HG02759 (cell line): ENCODE measurements at regions not wholly inside any gene's neighbourhood (a gene's known extent, or its start where the extent isn't known, plus 50 kb on each side); places are given as distances from the start of the nearest gene placed in this dataset.

ENCODE experiments used
- ATAC-seq: cut with Tn5 transposase; IDR thresholded peaks from one replicate; pipeline ENCODE4 v1.9.1; 2021; ENCODE audit warnings: mild to moderate bottlenecking, moderate library complexity; ENCODE audit not compliant: unreplicated experiment

DNA sequence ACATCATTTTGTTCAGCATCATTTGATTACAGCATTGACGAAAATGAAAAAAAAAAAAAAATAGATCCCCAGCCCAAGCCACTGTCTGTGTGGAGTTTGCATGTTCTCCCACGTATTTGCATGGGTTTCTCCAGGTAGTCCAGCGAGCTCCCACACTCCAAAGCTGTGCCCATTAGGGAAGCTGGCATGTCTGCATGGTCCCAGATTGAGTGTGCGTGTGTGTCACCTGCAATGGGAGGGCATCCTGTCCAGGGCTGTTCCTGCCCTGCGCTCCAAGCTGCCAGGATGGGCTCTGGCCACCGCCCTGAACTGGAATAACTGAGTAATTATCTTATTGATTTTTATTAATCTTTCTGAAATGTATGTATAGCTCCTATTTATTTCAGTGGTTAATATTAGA, 88.6 kb downstream of the KLF12 start:
- ATAC-seq: no peak

DNA sequence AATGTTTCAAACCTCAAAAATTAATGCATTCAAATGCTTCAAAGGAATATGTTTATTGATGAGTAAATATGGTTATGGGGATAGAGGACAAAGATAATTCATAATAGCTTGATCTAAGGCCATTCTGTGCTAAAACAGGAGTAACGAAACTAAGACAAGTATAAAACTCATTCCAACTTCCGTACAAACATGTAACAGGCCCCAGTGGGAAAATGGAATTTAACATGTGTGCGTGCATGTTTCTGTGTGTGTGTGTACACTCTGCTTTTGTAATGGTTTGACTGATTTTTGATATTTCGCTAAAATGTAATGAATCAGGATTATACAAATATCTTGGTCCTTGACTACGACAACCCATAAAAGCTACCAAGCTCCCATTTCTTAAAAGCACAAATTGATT, 91.0 kb downstream of the KLF12 start:
- no peak for ATAC-seq

DNA sequence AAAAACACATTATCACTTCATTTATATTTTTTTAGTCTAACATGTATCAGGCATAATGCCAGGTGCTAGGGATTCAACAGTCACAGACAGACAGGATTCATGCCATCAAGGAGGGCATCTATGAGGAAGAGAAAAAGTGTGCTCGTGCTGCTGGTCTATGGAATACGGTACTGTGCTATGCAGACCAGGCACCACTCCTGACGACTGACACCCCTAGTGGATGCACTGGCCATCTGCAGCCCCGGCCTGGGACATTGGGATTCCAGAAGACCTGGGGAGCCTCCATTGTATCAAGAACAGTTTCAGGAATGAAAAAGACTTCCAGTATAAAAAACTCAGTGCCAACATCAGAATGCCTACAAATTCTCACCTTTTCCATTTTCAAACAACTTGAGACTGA, 94.0 kb downstream of the KLF12 start:
- peak; percentile 86 for ATAC-seq

DNA sequence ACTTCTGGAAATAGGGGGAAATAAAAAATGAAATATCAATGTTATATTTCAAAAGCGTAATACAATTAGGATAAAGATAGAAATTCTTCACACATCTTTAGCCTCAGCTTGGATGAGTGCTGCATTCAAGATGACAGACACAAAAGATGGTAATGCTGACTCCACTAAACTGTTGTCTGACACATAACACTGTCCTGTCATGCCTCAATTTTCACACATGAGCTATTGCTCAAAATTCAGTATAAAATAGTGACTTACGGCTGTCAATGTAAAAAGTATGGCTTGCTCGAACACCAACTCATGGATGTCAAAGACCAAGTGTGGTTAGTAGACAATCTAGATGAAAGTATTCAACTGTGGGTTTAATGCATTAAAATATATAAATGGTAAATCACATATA, 94.5 kb downstream of the KLF12 start:
- ATAC-seq: no peak

DNA sequence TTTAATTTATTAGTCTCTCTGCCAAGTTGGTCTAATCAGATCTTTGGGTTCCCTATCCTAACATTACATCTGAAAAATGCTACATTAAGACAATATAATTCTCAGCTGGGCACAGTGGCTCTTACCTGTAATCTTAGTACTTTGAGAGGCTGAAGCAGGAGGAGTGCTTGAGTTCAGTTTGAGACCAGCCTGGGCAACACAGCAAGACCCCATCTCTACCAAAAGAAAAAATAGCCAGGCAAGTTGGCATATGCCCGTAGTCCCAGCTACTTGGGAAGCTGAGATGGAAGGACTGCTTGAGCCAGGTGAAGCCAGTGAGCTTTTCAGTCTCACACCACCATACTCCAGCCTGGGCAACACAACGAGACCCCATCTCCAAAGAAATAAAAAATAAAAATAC, 95.0 kb downstream of the KLF12 start:
- ATAC-seq: no peak

DNA sequence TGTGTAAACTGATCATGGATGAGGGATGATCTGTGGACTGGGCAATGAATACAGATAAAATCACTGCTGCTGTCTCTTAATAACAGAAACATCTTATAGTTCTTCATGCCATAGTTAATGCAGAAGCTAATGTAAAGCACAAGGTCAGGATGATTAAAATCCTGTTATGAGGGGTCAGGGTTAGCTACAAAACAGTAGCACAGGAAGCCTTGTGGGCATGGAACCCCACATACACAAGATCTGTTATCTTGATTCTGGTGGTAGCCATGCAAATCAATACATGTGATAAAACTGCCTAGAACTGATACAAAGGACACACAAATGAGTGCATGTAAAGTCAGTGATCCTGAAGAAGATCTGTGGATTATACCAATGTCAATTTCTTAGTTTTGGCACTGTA, 96.4 kb downstream of the KLF12 start:
- ATAC-seq: peak; percentile 40

DNA sequence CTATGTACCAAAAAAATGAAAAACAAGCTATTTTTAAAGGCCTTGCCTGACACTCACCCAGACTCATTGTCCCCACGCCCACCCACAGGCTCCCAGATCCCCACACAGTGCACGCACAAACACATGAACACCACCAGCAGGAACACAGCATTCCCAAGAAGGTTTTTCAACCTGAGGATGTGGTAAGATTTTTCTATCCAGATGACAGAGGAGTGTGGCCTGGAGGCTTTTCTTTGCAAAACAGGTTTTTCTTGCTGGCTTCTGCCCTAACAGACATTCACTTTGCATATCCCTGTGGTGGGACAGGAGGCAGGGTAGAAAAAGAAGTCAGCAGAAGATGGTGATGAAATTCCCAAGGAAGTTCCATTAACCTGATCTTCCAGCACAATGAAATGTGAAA, 97.8 kb downstream of the KLF12 start:
- no peak for ATAC-seq

DNA sequence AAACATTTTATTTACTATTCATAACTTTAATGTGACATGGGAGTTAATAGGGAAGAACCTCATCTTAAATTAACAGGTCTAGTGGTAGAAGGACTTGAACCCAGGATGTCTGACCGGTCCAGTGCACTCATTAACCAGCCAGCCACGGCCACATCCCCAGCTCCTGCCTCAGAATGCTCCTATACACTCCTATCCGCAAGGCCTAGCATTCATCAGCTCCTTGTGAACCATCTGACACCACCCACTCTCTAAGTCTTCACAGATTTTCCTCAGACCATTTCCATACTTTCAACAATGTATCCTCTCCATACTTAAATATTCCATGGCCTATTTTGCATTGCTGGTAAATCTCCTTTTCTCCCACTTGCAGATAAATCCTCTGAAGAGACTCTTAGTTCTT, 98.3 kb downstream of the KLF12 start:
- no peak for ATAC-seq

DNA sequence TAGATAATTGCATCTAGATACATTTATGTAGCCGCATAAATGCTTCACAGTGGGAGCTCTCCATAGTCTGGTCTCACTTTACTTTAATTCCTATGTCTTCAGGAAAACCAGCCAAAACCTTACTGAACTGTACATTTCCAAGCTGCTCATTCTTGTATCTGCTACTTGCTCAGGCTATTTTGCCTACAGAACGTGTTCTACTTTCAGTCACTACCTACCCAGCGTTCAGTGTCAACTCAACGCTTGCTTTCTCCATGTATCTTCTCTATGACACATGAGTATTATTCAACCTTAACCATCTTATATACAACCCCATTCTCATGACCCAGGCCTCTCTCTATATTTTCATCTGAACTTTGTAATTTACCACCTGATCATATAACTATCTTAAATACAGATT, 101.9 kb downstream of the KLF12 start:
- ATAC-seq: no peak

DNA sequence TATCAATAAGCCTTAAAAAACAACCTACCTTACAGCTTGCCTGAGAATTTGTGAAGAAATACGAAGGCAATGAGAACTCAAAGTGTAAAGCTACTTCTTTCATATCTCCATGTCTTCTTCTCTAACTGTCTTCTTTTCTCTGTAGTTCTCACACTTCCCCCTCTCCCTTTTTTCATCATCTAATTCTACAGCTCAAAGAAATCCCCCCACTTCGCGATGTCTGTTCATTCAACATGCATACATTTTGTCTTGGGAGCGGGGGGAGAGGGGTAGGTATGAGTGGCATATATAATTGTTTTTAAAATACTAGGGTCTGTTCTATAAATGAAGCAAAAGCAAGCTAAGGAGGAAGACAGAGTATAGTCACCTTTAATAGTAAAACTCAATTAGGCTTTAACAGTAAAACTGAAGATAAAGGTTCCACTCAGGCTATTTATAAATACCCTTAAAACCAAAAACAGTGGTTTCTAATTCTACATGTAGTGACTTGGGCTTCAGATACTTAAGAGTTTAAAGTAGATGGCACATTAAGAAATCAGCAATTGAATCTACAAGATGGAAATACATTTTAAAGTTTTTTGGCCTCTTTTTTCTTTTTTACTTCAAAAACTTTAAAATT, 106.9 kb downstream of the KLF12 start:
- ATAC-seq: peak; percentile 40

DNA sequence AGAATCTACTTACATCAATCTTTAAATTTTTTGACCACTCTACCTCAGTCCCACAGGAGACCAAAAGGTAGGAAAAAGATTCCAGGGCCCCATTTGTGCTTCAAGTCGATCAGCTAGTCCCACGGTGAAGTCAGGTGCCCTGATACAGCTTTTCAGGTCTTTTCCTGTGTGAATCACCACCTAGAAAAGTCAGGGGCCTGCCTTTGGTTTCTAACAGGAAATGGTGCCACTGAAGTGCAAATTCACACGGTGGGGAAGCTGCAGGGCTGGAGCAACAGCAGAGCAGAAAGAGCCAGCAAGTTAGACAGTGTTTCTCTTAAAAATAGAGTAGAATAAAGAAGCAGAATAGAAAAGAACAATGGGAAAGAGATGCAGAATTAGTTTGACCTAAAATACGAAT, 107.5 kb downstream of the KLF12 start:
- peak; percentile 93 for ATAC-seq

DNA sequence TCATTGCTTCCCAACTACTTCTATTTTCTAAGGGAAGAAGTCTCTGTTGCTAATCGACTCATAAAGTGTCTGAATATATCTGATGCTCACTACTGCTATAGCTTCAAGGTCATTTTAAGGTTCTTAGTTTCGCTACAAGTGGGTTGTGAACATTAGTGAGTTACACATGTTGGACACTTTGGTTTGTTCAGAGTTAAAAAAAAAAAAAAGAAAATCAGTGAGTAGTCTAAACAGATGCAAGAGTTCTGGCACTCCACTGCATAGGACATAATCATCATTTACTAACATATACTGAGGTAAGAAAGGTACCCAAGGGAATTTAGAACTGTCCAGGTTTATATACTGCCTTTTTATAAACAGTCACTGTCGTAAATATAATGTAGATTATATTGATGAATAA, 108.8 kb downstream of the KLF12 start:
- ATAC-seq: no peak

DNA sequence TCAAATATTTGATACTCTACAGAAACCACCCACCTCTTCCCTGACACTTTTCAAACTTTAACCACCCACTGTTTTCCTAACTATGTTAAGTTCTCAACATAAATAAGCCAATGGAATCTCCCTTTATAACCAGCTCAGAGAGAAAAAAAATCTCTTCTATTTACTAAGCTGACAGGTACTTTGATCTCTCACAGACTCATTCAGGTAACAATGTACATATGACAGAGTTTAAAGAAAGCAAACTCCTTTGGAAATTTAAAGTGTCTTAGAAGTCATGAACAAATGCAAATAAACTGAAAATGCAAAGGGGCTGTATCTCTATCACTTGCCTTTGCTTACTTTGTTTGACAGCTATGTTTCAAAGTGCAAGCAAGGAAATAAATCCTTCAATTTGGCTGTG, 109.3 kb downstream of the KLF12 start:
- ATAC-seq: no peak

DNA sequence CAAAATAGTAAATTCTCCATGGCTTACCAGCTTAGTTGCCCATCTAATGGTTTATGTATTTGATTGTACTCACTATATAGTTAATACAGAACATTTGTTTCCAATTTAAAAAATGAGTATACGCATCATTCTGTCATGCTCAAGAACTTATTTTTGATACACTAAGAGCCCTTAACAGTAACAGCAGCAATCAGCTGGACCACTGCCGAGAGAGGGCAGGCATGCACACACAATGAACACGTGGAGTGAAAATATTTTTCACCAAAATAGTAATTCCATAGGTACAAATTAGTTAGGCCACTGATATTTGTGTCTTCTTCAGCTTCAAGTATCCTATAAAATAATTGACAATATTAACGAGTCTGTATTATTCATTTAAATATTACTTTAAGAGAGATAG, 109.9 kb downstream of the KLF12 start:
- ATAC-seq: no peak

DNA sequence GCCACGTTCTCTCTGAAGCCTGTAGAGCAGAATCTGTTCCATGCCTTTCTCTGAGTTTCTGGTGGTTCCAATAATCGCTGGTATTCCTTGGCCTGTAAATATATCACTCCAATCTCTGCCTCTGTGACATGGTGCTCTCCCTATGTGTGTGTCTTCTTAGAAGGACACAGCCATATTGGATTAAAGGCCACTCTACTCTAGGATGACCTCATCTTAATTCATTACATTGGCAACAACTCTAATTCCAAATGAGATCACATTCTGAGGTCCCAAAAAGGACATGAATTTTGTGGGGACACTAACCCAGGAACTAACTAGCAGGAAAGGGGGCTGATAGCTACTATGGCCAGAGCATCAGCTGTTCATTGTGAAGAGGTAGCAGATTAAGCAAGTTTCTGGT, 110.7 kb downstream of the KLF12 start:
- no peak for ATAC-seq

DNA sequence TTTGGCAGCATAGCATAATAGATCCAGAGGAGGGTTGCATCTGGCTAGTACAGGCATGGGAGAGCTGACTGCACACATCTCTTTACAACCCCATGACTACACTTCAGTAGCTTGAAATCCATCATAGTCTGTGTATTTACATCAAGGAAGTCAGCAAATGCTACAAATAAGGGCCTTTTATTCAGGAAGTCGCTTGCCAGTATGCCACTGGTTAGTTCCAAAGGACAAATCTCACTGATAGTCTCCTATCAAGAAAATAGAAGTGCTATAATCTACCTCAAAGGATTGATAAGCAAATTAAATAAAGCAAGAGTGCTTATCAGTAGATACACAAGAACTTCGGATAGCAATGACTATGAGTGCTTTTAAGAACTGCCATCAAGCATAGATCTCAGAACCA, 112.7 kb downstream of the KLF12 start:
- ATAC-seq: no peak

DNA sequence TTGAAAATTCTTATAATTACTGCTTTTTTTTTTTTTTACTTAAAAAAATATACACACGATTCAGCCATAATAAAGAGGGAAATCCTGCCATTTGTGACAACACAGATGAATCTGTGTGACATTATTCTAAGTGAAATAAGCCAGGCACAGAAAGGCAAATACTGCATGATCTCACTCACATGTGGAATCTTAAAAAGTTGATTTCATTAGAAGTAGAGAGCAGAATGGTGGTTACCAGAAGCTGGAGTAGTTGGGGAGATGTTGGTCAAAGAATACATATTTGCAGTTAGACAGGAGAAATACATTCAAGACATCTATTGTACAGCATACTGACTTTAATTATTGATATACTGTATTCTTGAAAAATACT, 116.2 kb downstream of the KLF12 start:
- no peak for ATAC-seq

DNA sequence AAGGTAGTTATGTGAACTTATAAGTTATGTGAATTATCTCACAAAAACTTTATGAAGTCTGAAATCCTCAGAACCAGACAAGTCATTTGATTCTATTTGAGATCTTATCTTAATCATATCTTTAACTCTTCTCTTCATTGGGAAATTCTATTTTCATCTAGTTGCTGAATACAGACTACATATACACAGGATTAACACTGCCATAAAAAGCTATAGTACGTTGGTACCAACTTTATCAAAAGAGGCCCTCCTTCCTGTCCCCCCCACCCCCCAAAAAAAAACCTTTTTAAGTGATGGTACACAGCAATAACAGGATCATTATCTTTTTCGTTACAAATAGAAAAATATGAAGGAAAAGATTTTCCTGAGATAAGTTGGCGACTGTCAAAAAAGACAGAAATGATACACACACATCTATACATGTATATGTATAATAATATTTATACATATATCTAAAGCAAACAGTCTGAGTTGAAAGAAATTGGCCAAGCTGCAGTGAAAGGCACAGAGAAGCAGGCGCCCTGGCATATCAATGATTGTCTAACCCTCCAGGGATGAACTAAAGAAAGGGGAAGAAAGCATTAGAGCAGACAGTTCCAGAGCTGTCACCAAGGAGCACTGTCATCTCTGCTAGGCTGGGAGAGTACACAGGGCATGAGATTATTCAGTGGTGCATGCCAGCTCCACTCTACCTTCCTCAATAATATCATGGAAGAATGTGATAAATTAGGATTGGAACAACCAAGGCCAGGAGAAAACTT, 116.7 kb downstream of the KLF12 start:
- peak; percentile 86 for ATAC-seq

DNA sequence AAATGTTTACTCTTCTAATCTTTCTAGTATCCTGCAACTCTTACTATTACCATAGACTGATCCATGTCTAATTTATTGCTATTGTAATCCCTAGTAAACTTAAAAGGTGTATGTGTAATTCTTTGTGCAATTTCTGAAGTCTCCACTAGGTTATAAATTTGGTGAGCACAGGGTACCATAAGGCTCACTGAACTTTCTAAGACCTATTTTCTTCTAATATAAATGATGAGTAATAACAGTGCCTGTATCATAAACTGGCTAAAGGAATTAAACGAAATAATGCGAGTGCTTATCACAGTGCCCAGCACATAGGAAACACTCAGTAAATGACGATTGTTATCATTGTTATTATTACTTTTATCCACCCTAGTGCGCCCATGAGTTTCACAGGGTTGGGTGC, 119.1 kb downstream of the KLF12 start:
- no peak for ATAC-seq

DNA sequence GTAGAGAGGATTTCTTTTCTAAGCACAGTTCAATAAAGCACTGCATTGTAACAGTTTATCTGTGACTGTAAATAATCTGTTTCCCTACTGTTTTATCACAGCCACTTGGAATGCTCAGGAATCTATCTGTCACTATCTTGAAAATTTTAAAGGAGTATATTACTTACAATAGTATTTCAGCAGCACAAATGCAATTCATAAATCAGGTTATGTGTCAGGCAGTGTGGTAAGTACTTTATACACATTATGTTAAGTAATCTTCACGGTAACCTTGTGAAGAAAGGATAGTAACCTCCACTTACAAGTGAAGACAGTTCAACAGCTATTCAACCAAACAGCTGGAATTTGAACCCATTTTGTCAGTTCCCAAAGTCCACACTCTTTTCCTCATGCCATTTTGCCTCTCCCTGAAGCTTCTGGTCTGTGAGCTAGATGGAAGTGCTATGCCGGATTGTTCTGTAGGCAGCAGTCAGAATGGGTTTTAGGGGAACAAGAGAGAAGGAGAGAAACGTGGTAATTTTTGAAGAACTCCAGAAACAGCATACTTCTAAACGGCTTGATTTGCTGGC, 125.0 kb downstream of the KLF12 start:
- no peak for ATAC-seq

DNA sequence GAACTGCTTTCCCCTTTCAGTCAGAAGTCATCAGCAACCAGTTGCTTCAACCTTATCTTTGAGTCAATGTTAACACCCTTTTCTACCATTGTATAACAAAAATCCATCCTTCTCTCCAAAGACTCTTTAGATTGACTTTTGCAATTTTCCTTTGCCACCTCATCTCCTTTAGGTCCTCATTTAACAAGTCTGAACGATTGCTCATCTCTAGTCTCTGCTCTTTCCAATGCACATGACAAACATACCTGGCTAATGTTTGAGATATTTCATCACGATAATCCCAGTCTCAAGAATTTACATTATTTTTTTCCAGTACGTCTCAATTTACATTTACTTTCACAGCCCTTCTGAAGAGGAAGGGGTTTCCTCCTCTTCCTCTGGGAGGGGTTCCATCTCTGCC, 127.5 kb downstream of the KLF12 start:
- no peak for ATAC-seq

DNA sequence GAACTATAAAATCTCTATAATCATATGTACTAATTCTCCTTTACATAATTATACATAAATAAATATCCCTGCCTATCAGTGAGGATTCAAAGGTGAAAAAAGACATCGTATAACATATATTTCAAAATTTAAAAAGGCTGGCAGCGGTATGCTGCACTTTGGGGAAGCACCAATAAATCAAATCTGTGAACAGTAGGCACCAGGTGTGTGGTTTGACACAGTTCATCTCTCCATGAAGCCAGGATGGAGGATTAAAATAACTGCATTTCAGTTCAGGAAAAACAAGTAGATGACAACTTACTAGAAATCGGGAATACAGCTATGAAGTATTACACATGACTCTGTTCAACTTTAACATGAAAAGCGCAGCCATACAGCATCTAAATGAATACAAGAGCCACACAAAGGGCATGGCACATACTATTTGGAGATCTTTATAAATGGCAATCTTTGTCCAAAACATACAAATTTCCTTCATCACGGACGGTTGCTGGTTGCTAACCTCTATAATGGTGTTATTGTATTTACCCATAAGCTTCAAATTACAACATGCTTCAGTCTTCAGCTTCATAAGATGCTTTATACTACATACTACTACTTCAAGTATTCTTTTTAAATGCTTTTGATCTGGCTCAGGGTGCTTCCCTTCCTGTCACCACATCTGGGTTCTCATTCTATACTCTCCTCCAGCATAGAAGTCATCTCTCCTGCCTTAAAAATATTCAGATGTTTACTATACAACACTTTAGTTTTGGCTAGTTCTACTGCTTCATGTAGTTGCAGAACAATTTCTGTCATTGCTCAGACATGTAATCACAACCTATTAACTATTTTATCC, 128.7 kb downstream of the KLF12 start:
- no peak for ATAC-seq
